Fibroblast of lung (primary cell): ENCODE measurements at regions not wholly inside any gene's neighbourhood (a gene's known extent, or its start where the extent isn't known, plus 50 kb on each side); places are given as distances from the start of the nearest gene placed in this dataset.

Source experiments
- CTCF ChIP-seq, 2 donors: IDR thresholded peaks in 1 of 2; conservative IDR thresholded peaks in 1 of 2; 1 replicate in 1 of 2; 2 replicates in 1 of 2; pipeline ENCODE4 v1.5.1; 2011 to 2012; ENCODE audit warnings: low read length in 2 of 2, control low read depth in 1 of 2, inconsistent platforms in 1 of 2, low read depth in 1 of 2, mild to moderate bottlenecking in 1 of 2
- EZH2 ChIP-seq: IDR thresholded peaks from 2 replicates; pipeline ENCODE4 v1.5.1; 2012; ENCODE audit warnings: low read length, control low read depth, mild to moderate bottlenecking; ENCODE audit errors: missing control alignments

- TF ChIP-seq CTCF (conservative IDR thresholded peaks at IDR 0.05 in 1 of 2, IDR thresholded peaks at IDR 0.05 in 1 of 2; ENCODE audit: low read depth in 1 of 2, low read length in 2 of 2) = no peak
- no peak for TF ChIP-seq EZH2
Measured at GRCh38 chr22:48247829-48248228, 1485.4 kb downstream of the TBC1D22A start.
